ENCODE measurements at regions not wholly inside any gene's neighbourhood (a gene's known extent, or its start where the extent isn't known, plus 50 kb on each side); places are given as distances from the start of the nearest gene placed in this dataset.
"Not testable (repeated sequence)": the region's sequence is repeated elsewhere in the genome, so short reads cannot be mapped to it uniquely, and the experiment has no call there.

DNA sequence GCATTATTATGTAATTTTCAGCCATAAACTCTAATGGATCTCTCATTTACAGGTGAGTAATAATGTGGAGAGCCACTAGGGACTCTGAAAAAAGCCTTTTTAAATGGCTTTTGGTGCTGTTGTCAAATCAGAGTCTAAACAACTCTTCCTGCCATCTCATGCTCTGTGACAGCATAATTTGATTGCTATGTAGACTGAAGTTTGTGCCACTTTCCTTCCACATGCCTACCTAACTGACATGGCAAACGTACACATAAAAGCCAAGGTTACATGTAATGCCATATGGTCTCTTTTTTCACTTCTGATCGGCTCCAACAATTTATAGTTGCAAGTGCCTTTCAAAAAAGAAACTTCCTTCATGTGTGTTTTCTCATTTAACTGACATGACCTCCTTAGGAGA lies 94.3 kb downstream of the SH2D1A start:
- TF ChIP-seq, protein P1, sequence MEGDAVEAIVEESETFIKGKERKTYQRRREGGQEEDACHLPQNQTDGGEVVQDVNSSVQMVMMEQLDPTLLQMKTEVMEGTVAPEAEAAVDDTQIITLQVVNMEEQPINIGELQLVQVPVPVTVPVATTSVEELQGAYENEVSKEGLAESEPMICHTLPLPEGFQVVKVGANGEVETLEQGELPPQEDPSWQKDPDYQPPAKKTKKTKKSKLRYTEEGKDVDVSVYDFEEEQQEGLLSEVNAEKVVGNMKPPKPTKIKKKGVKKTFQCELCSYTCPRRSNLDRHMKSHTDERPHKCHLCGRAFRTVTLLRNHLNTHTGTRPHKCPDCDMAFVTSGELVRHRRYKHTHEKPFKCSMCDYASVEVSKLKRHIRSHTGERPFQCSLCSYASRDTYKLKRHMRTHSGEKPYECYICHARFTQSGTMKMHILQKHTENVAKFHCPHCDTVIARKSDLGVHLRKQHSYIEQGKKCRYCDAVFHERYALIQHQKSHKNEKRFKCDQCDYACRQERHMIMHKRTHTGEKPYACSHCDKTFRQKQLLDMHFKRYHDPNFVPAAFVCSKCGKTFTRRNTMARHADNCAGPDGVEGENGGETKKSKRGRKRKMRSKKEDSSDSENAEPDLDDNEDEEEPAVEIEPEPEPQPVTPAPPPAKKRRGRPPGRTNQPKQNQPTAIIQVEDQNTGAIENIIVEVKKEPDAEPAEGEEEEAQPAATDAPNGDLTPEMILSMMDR (IDR thresholded peaks at IDR 0.05; ENCODE audit: borderline replicate concordance, extremely low read depth, insufficient read depth): no peak
- H3K36me3 ChIP-seq (ENCODE audit: control insufficient read depth in 2 of 3, insufficient read depth in 3 of 3, low read length in 3 of 3): no peaks in the 10 kb centered on the region

DNA sequence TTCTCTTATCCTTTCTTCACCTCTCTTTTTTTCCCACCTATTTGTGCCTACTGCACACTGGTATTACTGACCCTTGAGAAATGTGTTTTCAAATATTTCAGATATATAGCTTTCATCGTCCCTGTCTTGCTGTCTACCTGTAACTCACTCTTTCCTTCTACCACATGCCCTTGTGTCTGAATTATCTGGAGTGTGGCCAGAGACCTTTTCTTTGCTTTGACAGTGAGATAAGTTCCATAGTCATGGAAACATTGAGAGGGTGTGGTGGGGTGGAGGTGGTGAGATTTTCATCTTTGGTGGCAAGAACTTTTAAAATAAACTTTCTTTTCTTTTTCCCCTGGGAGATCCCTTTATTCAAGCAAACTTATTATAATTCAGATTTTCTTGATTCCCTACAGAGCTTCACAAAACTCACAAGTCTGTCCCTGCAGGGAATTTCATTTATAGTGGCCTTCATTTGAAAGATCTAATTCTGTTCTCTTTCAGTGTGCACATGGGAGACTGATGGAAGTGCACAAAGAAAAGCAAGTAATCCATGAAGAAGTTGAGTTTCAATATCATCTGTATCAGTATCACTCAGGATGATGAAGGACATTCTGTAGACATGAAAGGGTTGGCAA lies 95.7 kb downstream of the SH2D1A start:
- TF ChIP-seq, protein P1 (IDR thresholded peaks at IDR 0.05; ENCODE audit: borderline replicate concordance, extremely low read depth, insufficient read depth): no peak
- intact Hi-C loops (cut with DNase I): no loop called here
- Histone ChIP-seq H3K4me3 (ENCODE audit: low read length in 3 of 3) (no peak overlapping the region), H3K27ac (ENCODE audit: low read depth in 2 of 2, low read length in 2 of 2) (no peak overlapping the region), H3K9me3 (ENCODE audit: control insufficient read depth in 2 of 3, insufficient read depth in 1 of 3, low read length in 3 of 3) (no peaks in the 10 kb centered on the region), H3K4me1 (ENCODE audit: control insufficient read depth in 2 of 3, insufficient read depth in 2 of 3, low read depth in 1 of 3, low read length in 3 of 3) (no peaks in the 10 kb centered on the region), H3K9ac (ENCODE audit: low read length in 3 of 3) (no peak overlapping the region), H3K36me3 (ENCODE audit: control insufficient read depth in 2 of 3, insufficient read depth in 3 of 3, low read length in 3 of 3) (no peaks in the 10 kb centered on the region), H3K27me3 (ENCODE audit: control insufficient read depth, insufficient read depth, low read length) (no peaks in the 10 kb centered on the region)
- FAIRE-seq (no peak), DNase-seq (no peak)

More for the DNA sequence above, 94.3 kb downstream of the SH2D1A start:
- intact Hi-C loops (cut with DNase I): no loop called here
- no peak overlapping the region for H3K9ac ChIP-seq (ENCODE audit: low read length in 3 of 3)
- no peak overlapping the region for H3K4me3 ChIP-seq (ENCODE audit: low read length in 3 of 3)
- no peak for DNase-seq
- no peaks in the 10 kb centered on the region for H3K9me3 ChIP-seq (ENCODE audit: control insufficient read depth in 2 of 3, insufficient read depth in 1 of 3, low read length in 3 of 3)
- no peak for FAIRE-seq
- H3K27me3 ChIP-seq (ENCODE audit: control insufficient read depth, insufficient read depth, low read length): no peaks in the 10 kb centered on the region
- no peak overlapping the region for H3K27ac ChIP-seq (ENCODE audit: low read depth in 2 of 2, low read length in 2 of 2)
- H3K4me1 ChIP-seq (ENCODE audit: control insufficient read depth in 2 of 3, insufficient read depth in 2 of 3, low read depth in 1 of 3, low read length in 3 of 3): no peaks in the 10 kb centered on the region

DNA sequence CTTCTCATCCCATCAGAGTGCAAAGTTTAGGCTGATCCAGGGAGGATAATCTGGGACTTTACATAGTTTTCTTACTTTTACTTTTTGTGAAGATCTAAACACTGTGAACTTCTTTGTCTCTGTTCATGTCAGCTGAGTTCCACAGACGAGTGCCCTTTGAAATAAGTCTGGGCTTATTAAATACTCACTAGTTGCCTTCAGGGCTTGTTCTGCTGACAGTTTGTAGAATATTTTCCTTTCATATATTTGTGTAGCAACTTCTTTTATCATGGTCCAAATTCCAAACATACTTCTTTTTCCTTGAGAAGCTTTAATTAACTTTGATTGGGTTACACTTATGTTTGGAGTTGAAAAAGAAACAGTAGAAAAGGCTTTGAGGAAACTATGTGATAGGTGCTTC lies 109.6 kb downstream of the SH2D1A start:
- no peaks in the 10 kb centered on the region for H3K9me3 ChIP-seq (ENCODE audit: control insufficient read depth in 2 of 3, insufficient read depth in 1 of 3, low read length in 3 of 3)
- H3K9ac ChIP-seq (ENCODE audit: low read length in 3 of 3): no peak overlapping the region
- FAIRE-seq (no peak), DNase-seq (no peak)
- intact Hi-C loops (cut with DNase I): no loop called here
- no peak overlapping the region for H3K4me3 ChIP-seq (ENCODE audit: low read length in 3 of 3)
- no peaks in the 10 kb centered on the region for H3K36me3 ChIP-seq (ENCODE audit: control insufficient read depth in 2 of 3, insufficient read depth in 3 of 3, low read length in 3 of 3)
- H3K27me3 ChIP-seq (ENCODE audit: control insufficient read depth, insufficient read depth, low read length): no peaks in the 10 kb centered on the region
- H3K4me1 ChIP-seq (ENCODE audit: control insufficient read depth in 2 of 3, insufficient read depth in 2 of 3, low read depth in 1 of 3, low read length in 3 of 3): no peaks in the 10 kb centered on the region
- TF ChIP-seq, protein P1 (IDR thresholded peaks at IDR 0.05; ENCODE audit: borderline replicate concordance, extremely low read depth, insufficient read depth): no peak
- no peak overlapping the region for H3K27ac ChIP-seq (ENCODE audit: low read depth in 2 of 2, low read length in 2 of 2)

DNA sequence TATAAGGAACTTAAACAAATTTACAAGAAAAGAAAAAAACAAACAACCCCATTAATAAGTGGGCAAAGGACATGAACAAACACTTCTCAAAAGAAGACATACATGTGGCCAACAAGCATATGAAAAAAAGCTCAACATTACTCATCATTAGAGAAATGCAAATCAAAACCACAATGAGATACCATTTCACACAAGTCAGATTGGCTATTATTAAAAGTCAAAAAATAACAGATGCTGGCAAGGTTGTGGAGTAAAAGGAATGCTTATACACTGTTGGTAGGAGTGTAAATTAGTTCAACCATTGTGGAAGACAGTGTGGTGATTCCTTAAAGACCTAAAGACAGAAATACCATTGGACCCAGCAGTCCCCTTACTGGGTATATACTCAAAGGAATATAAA lies 113.5 kb downstream of the SH2D1A start:
- intact Hi-C loops (cut with DNase I); H3K27ac ChIP-seq (ENCODE audit: low read depth in 2 of 2, low read length in 2 of 2); H3K9me3 ChIP-seq (ENCODE audit: control insufficient read depth in 2 of 3, insufficient read depth in 1 of 3, low read length in 3 of 3); DNase-seq; H3K9ac ChIP-seq (ENCODE audit: low read length in 3 of 3); H3K27me3 ChIP-seq (ENCODE audit: control insufficient read depth, insufficient read depth, low read length); H3K4me3 ChIP-seq (ENCODE audit: low read length in 3 of 3); H3K4me1 ChIP-seq (ENCODE audit: control insufficient read depth in 2 of 3, insufficient read depth in 2 of 3, low read depth in 1 of 3, low read length in 3 of 3); H3K36me3 ChIP-seq (ENCODE audit: control insufficient read depth in 2 of 3, insufficient read depth in 3 of 3, low read length in 3 of 3): not testable (repeated sequence)
- FAIRE-seq: peak; percentile 38

Data from kidney (tissue), 13 donors.